Endothelial cell of umbilical vein (primary cell): ENCODE measurements at regions not wholly inside any gene's neighbourhood (a gene's known extent, or its start where the extent isn't known, plus 50 kb on each side); places are given as distances from the start of the nearest gene placed in this dataset.

ENCODE experiments used
- EZH2 ChIP-seq: IDR thresholded peaks from 2 replicates; pipeline ENCODE4 v1.6.1; 2012; ENCODE audit warnings: borderline replicate concordance, low read depth, mild to moderate bottlenecking, moderate library complexity, low read length, inconsistent platforms; ENCODE audit not compliant: severe bottlenecking
- FOS ChIP-seq: IDR thresholded peaks from 2 replicates; pipeline ENCODE4 v1.6.1; 2011; ENCODE audit warnings: mild to moderate bottlenecking, low read length, moderate library complexity, borderline replicate concordance; ENCODE audit not compliant: insufficient read depth
- GATA2 ChIP-seq: IDR thresholded peaks from 2 replicates; pipeline ENCODE4 v1.7.0; 2011; ENCODE audit warnings: low read depth, mild to moderate bottlenecking, moderate library complexity, mixed read lengths, low read length; ENCODE audit not compliant: insufficient read length, insufficient read depth
- JUN ChIP-seq: IDR thresholded peaks from 2 replicates; pipeline ENCODE4 v1.6.1; 2011; ENCODE audit warnings: borderline replicate concordance, low read depth; ENCODE audit not compliant: insufficient read length, insufficient read depth
- MYC ChIP-seq: IDR thresholded peaks from one replicate; pipeline ENCODE4 v1.6.1; 2011; ENCODE audit warnings: mild to moderate bottlenecking, low read depth, low read length
- POLR2A ChIP-seq: IDR thresholded peaks from 2 replicates; pipeline ENCODE4 v1.6.1; 2012; ENCODE audit warnings: low read depth, mild to moderate bottlenecking, control low read depth, low read length
- POLR2AphosphoS5 ChIP-seq: IDR thresholded peaks from 2 replicates; pipeline ENCODE4 v1.6.1; 2012; ENCODE audit warnings: low read depth, mild to moderate bottlenecking, control low read depth, low read length, moderate library complexity; ENCODE audit not compliant: insufficient read depth
- TF ChIP-seq, protein P1 (sequence below), 2 donors: IDR thresholded peaks; 1 replicate in 1 of 2; 2 replicates in 1 of 2; pipeline ENCODE4 v1.5.1; 2011; ENCODE audit warnings: low read length in 2 of 2, mild to moderate bottlenecking in 2 of 2, moderate library complexity in 2 of 2, control low read depth in 1 of 2, inconsistent platforms in 1 of 2, low read depth in 1 of 2; ENCODE audit not compliant: insufficient read depth in 1 of 2; ENCODE audit errors: extremely low read depth in 1 of 2
- TF ChIP-seq, protein P2 (sequence below): IDR thresholded peaks from 2 replicates; pipeline ENCODE4 v1.6.1; 2011; ENCODE audit not compliant: insufficient read depth, insufficient read length

- TF ChIP-seq, protein P1, sequence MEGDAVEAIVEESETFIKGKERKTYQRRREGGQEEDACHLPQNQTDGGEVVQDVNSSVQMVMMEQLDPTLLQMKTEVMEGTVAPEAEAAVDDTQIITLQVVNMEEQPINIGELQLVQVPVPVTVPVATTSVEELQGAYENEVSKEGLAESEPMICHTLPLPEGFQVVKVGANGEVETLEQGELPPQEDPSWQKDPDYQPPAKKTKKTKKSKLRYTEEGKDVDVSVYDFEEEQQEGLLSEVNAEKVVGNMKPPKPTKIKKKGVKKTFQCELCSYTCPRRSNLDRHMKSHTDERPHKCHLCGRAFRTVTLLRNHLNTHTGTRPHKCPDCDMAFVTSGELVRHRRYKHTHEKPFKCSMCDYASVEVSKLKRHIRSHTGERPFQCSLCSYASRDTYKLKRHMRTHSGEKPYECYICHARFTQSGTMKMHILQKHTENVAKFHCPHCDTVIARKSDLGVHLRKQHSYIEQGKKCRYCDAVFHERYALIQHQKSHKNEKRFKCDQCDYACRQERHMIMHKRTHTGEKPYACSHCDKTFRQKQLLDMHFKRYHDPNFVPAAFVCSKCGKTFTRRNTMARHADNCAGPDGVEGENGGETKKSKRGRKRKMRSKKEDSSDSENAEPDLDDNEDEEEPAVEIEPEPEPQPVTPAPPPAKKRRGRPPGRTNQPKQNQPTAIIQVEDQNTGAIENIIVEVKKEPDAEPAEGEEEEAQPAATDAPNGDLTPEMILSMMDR (IDR thresholded peaks at IDR 0.05; ENCODE audit: extremely low read depth in 1 of 2, insufficient read depth in 1 of 2, low read depth in 1 of 2, low read length in 2 of 2), result no peak
- no peak for TF ChIP-seq EZH2
- TF ChIP-seq POLR2A, result no peak
- TF ChIP-seq JUN, result no peak
- no peak for TF ChIP-seq POLR2AphosphoS5
- TF ChIP-seq MYC, result no peak
- TF ChIP-seq, protein P2, sequence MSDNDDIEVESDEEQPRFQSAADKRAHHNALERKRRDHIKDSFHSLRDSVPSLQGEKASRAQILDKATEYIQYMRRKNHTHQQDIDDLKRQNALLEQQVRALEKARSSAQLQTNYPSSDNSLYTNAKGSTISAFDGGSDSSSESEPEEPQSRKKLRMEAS, result no peak
- no peak for TF ChIP-seq FOS
- TF ChIP-seq GATA2, result no peak
Measured at GRCh38 chr11:69924308-69925161, 105.3 kb upstream of the FGF3 start.
